RWPE2 (cell line): ENCODE measurements at regions not wholly inside any gene's neighbourhood (a gene's known extent, or its start where the extent isn't known, plus 50 kb on each side); places are given as distances from the start of the nearest gene placed in this dataset.
A peak's percentile ranks its signal among the peaks of the same experiment; 100 is the strongest.

Experiments used
- ATAC-seq: fragments of 200-7000 bp; cut with Tn5 transposase; 3 replicates; pipeline ENCODE4 v1.9.1; 2021; ENCODE audit warnings: low read depth
- DNase-seq: peaks from one replicate; pipeline ENCODE4 v3.0.0-alpha.2; 2020; ENCODE audit warnings: low spot score
- H3K27ac ChIP-seq: fragments of 450-650 bp; 2 replicates; pipeline ENCODE4 v1.5.1; 2017; ENCODE audit warnings: mild to moderate bottlenecking; ENCODE audit not compliant: poor library complexity, severe bottlenecking
- H3K27me3 ChIP-seq: fragments of 250-450 bp; sonication (Bioruptor Pico); 2 replicates; pipeline ENCODE4 v1.5.1; 2021; ENCODE audit warnings: mild to moderate bottlenecking, moderate library complexity; ENCODE audit not compliant: insufficient read depth, poor library complexity, severe bottlenecking
- H3K36me3 ChIP-seq: fragments of 250-450 bp; sonication (Bioruptor Pico); 2 replicates; pipeline ENCODE4 v1.5.1; 2020; ENCODE audit warnings: low read depth, mild to moderate bottlenecking, moderate library complexity
- H3K4me1 ChIP-seq: fragments of 250-450 bp; sonication (Bioruptor Pico); 2 replicates; pipeline ENCODE4 v1.5.1; 2021; ENCODE audit warnings: mild to moderate bottlenecking, moderate library complexity; ENCODE audit not compliant: insufficient read depth, poor library complexity, severe bottlenecking
- H3K4me3 ChIP-seq: fragments of 250-450 bp; sonication (Bioruptor Pico); 2 replicates; pipeline ENCODE4 v1.5.1; 2021; ENCODE audit warnings: mild to moderate bottlenecking, moderate library complexity; ENCODE audit not compliant: severe bottlenecking
- H3K9me3 ChIP-seq: fragments of 250-450 bp; sonication (Bioruptor Pico); 2 replicates; pipeline ENCODE4 v1.5.1; 2021; ENCODE audit warnings: mild to moderate bottlenecking, moderate library complexity; ENCODE audit not compliant: severe bottlenecking
- CTCF ChIP-seq: fragments of 450-650 bp; IDR thresholded peaks from one replicate; pipeline ENCODE4 v1.5.1; 2017; ENCODE audit warnings: mild to moderate bottlenecking, moderate library complexity; ENCODE audit not compliant: poor library complexity, severe bottlenecking

GRCh38 chr7:142485617-142486226 lies 227.9 kb upstream of the PRSS58 start:
- ATAC-seq (no peak), DNase-seq (no peak)
- Histone ChIP-seq H3K4me1 (no peaks in the 10 kb centered on the region), H3K36me3 (no peaks in the 10 kb centered on the region), H3K4me3 (no peak overlapping the region), H3K27ac (no peak overlapping the region), H3K27me3 (no peaks in the 10 kb centered on the region), H3K9me3 (no peaks in the 10 kb centered on the region)
- peak; percentile 32 for TF ChIP-seq CTCF

GRCh38 chr7:142483659-142484317 lies 225.9 kb upstream of the PRSS58 start:
- no peak overlapping the region for H3K27ac ChIP-seq
- TF ChIP-seq CTCF, result peak; percentile 61
- ATAC-seq, result no peak

GRCh38 chr7:142482891-142483658 lies 225.2 kb upstream of the PRSS58 start:
- TF ChIP-seq CTCF, result peak; percentile 89
- Histone ChIP-seq H3K27me3 (no peaks in the 10 kb centered on the region), H3K9me3 (no peaks in the 10 kb centered on the region), H3K27ac (no peak overlapping the region), H3K4me3 (no peak overlapping the region), H3K4me1 (no peaks in the 10 kb centered on the region), H3K36me3 (no peaks in the 10 kb centered on the region)
- no peak for DNase-seq
- ATAC-seq, result peak; percentile 78

More at GRCh38 chr7:142483659-142484317, 225.9 kb upstream of the PRSS58 start:
- DNase-seq, result no peak
- Histone ChIP-seq H3K4me1 (no peaks in the 10 kb centered on the region), H3K4me3 (no peak overlapping the region), H3K36me3 (no peaks in the 10 kb centered on the region), H3K9me3 (no peaks in the 10 kb centered on the region), H3K27me3 (no peaks in the 10 kb centered on the region)

GRCh38 chr7:142481548-142481947 lies 223.7 kb upstream of the PRSS58 start:
- H3K4me3 ChIP-seq, result no peak overlapping the region
- TF ChIP-seq CTCF, result peak; percentile 12
- no peak overlapping the region for H3K27ac ChIP-seq
- no peaks in the 10 kb centered on the region for H3K9me3 ChIP-seq
- no peaks in the 10 kb centered on the region for H3K4me1 ChIP-seq
- DNase-seq (no peak), ATAC-seq (no peak)
- no peaks in the 10 kb centered on the region for H3K27me3 ChIP-seq
- no peaks in the 10 kb centered on the region for H3K36me3 ChIP-seq
